ENCODE measurements at regions not wholly inside any gene's neighbourhood (a gene's known extent, or its start where the extent isn't known, plus 50 kb on each side); places are given as distances from the start of the nearest gene placed in this dataset.

GRCh38 chr3:34832865-34833508 is 806.3 kb upstream of the ARPP21 start:
- TF ChIP-seq JUND (IDR thresholded peaks at IDR 0.05; ENCODE audit: low read depth) = no peak

DNA sequence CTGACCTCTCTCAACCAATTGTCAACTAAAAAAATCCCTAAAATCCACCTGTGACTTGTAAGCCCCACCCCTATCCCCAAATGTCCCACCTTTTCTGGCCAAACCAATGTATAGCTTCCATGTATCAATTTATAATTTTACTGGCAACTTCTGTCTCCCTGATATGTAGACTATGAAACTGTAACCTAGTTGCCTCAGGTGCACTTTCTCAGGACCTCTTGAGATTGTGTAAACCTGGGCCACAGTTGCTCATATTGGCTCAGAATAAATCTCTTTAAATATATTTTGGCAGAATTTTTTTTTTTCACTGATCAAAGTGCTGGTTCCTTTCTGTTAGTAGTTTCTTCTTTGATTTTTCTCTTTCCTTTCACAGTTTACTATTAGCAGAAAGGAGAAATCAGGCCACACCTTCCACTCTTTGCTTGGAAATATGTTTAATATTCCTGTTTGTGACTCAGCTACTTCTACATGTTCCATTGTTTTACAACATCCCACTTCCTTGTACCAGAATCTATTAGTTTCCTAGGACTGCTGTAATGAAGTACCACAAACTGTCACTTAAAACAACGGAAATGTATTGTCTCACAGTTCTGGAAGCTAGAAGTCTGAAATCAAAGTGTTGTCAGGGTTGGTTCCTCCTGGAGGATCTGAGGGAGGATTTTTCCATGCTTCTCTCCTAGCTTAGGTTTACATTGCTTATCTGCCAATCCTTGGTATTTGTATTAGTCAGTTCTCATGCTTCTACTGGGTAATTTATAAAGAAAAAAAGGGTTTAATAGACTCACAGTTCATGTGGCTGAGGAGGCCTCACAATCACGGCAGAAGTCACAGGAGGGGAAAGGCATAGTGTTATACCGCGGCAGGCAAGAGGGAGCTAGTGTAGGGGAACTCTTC is 801.2 kb upstream of the ARPP21 start:
- DNase-seq (ENCODE audit: low read depth in 1 of 2, low spot score in 1 of 2) = no peak
- TF ChIP-seq JUND (IDR thresholded peaks at IDR 0.05; ENCODE audit: low read depth) = no peak
- in situ Hi-C loops (cut with HindIII; ENCODE audit: low pct_unique_long_range_greater_than_20kb, low sequenced_read_pairs) = no loop called here

More at GRCh38 chr3:34832865-34833508, 806.3 kb upstream of the ARPP21 start:
- in situ Hi-C loops (cut with HindIII; ENCODE audit: low pct_unique_long_range_greater_than_20kb, low sequenced_read_pairs) = no loop called here
- DNase-seq (ENCODE audit: low read depth in 1 of 2, low spot score in 1 of 2) = no peak

GRCh38 chr3:34842706-34843480 is 796.4 kb upstream of the ARPP21 start:
- DNase-seq (ENCODE audit: low read depth in 1 of 2, low spot score in 1 of 2) = no peak
- no peak for TF ChIP-seq JUND (IDR thresholded peaks at IDR 0.05; ENCODE audit: low read depth)
- in situ Hi-C loops (cut with HindIII; ENCODE audit: low pct_unique_long_range_greater_than_20kb, low sequenced_read_pairs) = no loop called here

DNA sequence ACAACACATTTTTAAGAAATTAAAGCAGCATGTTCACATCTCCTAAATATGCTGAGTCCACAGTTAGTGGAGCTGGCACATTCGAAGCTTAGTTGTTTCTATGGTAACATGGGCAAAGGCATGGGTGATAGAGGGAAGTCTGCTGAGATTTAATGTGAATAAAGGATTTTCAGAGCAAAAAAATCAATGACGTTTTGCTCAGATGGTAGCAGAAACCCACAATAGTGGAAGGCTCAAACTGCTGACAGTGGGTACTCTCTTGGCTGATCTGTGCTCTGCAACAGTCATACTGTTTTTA is 795.1 kb upstream of the ARPP21 start:
- no peak for TF ChIP-seq JUND (IDR thresholded peaks at IDR 0.05; ENCODE audit: low read depth)
- no peak for DNase-seq (ENCODE audit: low read depth in 1 of 2, low spot score in 1 of 2)
- in situ Hi-C loops (cut with HindIII; ENCODE audit: low pct_unique_long_range_greater_than_20kb, low sequenced_read_pairs) = no loop called here

DNA sequence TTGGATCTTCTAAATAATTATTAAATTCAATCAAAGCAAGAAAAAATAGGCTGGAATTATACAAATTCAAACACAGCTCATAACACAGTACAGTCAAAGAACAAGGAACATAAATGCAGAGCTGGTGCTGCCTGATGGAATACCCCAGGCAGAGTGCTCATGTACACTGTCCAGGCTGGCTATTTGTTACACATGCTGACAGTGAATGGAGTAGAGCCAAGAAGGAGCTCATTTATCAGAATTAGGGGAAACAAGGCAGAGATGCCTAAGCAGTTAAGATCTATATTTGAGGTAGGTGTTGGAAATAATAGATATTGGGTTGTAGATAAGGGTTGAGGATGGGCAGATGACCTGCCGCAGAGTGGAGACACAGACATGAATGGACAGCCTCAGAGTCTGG is 788.2 kb upstream of the ARPP21 start:
- DNase-seq (ENCODE audit: low read depth in 1 of 2, low spot score in 1 of 2) = no peak
- TF ChIP-seq JUND (IDR thresholded peaks at IDR 0.05; ENCODE audit: low read depth) = no peak
- in situ Hi-C loops (cut with HindIII; ENCODE audit: low pct_unique_long_range_greater_than_20kb, low sequenced_read_pairs) = no loop called here

DNA sequence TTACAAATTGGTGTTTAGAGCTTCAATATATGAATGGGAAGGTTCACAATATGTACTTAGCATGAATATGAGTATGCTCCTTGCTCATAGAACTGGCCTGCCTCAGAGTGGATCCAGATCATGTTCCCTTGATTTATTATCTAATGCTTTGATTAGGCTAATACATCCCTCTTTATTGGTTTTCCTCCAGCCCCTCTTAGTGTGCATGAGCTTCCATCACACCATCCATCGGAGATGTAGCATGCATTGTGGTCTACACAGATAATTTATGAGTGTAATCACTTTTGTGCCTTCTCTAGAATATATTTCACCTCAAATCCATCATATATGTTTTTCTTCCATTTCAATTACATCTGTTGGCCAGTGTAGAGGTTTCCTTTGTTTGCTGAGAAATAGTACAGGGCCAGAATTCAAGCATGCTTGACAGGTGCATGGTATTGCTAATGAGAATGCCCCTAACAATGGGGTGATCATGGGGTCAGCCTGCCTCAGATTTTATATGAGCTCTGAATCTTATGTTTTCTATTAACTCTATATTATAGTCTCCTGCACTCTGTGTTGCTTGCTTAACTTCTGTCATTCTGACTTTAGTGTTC is 786.4 kb upstream of the ARPP21 start:
- in situ Hi-C loops (cut with HindIII; ENCODE audit: low pct_unique_long_range_greater_than_20kb, low sequenced_read_pairs) = no loop called here
- DNase-seq (ENCODE audit: low read depth in 1 of 2, low spot score in 1 of 2) = no peak
- TF ChIP-seq JUND (IDR thresholded peaks at IDR 0.05; ENCODE audit: low read depth) = no peak

DNA sequence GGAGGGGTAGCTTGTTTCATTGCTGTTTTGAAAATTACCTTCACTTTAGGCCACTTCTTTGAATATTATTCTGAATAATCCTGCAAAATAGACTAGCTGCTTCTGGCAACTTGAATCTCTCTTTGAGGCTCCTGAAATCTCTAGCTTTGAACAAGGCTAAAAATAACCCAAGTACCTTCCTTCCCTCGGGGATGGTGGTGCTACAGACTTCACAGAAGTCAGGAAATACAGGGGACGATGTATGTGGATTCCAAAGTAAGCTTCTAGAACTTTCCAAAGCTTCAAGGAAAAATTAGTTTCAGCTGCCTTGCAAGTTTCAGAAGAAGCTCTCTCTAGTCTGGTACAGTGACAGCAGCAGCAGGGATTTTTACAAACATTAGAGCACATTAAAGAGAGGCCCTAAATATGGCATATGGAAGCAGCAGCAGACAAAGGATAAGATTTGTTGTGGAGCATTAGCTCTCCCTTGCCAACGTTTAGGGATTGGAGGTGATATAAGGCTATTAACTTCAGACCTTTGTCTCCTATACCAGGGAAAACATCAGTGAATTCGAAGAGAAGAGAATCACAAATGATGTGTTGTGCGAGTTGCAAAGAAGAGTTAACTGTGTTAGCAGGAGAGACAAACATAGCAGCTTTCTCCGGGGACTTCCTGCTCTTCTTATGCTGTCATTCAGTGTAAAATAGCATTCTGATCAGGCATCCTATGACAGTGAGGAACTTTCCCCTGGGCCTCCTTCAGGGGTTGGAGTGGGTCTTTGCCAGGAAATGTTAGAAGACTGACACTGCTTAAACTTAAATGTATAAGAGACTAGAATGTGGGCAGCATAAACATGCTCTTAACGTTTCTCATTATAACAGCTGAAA is 783.0 kb upstream of the ARPP21 start:
- no peak for TF ChIP-seq JUND (IDR thresholded peaks at IDR 0.05; ENCODE audit: low read depth)
- no peak for DNase-seq (ENCODE audit: low read depth in 1 of 2, low spot score in 1 of 2)
- in situ Hi-C loops (cut with HindIII; ENCODE audit: low pct_unique_long_range_greater_than_20kb, low sequenced_read_pairs) = no loop called here

- no peak for TF ChIP-seq JUND (IDR thresholded peaks at IDR 0.05; ENCODE audit: low read depth)
- in situ Hi-C loops (cut with HindIII; ENCODE audit: low pct_unique_long_range_greater_than_20kb, low sequenced_read_pairs) = no loop called here
- DNase-seq (ENCODE audit: low read depth in 1 of 2, low spot score in 1 of 2) = no peak
Measured at GRCh38 chr3:34858067-34858660, 781.2 kb upstream of the ARPP21 start.

GRCh38 chr3:34859746-34860145 is 779.6 kb upstream of the ARPP21 start:
- in situ Hi-C loops (cut with HindIII; ENCODE audit: low pct_unique_long_range_greater_than_20kb, low sequenced_read_pairs) = no loop called here
- no peak for DNase-seq (ENCODE audit: low read depth in 1 of 2, low spot score in 1 of 2)
- no peak for TF ChIP-seq JUND (IDR thresholded peaks at IDR 0.05; ENCODE audit: low read depth)

GRCh38 chr3:34862456-34862855 is 776.9 kb upstream of the ARPP21 start:
- in situ Hi-C loops (cut with HindIII; ENCODE audit: low pct_unique_long_range_greater_than_20kb, low sequenced_read_pairs) = no loop called here
- no peak for TF ChIP-seq JUND (IDR thresholded peaks at IDR 0.05; ENCODE audit: low read depth)
- DNase-seq (ENCODE audit: low read depth in 1 of 2, low spot score in 1 of 2) = no peak

DNA sequence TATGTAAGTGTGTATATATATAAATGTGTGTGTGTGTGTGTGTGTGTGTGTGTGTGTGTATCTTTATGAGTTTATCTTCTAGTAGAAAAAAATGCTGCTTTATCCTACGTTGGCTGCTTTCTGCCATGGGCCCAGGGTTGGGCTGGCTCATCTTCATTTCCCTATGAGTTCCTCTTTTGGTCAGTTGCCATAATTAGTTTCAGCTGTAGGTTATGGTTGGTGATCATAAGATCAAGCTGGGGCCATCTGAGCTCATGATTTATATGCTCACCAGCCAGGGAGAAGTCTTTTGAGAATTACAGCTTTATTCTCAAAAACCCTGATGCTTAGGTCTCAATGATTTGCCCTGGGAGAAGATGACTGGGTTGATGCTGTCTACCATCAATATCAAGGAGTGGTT is 775.8 kb upstream of the ARPP21 start:
- in situ Hi-C loops (cut with HindIII; ENCODE audit: low pct_unique_long_range_greater_than_20kb, low sequenced_read_pairs) = no loop called here
- no peak for DNase-seq (ENCODE audit: low read depth in 1 of 2, low spot score in 1 of 2)
- TF ChIP-seq JUND (IDR thresholded peaks at IDR 0.05; ENCODE audit: low read depth) = no peak
